ENCODE measurements at regions not wholly inside any gene's neighbourhood (a gene's known extent, or its start where the extent isn't known, plus 50 kb on each side); places are given as distances from the start of the nearest gene placed in this dataset.

DNA sequence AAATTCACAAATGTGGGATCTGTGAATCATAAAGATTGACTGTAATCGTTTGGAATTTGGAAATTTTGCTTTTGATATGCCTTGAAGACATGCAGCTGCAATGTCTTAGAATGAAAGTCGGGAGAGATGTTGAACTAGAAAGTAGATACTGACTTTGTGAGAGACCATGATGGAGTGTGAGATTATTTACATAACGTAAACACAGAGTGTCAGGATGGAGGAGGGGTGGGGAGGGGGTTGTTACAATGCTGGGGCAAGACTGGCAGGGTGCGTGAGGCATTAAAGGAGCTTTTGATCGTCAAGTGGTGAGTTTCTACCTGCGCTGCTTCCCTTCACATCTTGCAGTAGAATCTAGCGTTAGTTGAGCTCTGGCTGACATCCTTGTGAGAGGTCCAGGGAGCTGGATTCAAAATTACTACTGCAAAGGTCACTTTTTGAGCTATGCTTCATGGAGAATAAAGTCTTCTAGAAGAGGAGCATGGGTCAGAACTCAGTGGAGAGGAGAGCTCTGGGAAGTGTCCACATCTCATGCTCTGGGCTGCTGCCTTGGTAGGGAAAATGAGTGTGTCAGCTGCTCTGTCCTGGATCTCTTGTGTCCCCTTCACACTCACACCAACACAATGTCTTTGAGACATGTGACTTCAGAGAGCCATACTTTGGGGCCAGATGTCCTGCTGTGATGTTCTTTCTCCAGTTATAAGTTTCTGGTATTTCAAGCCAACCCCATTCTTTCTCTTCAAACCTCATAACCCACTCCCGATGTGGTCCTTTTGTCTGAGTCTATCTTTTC is 105.2 kb upstream of the CITED2 start:
- Mint-ChIP-seq H3K27me3 (ENCODE audit: low read depth) (no peaks in the 10 kb centered on the region), H3K27ac (ENCODE audit: unreplicated experiment) (no peak overlapping the region), H3K36me3 (ENCODE audit: low read depth) (no peaks in the 10 kb centered on the region), H3K4me3 (no peak overlapping the region), H3K4me1 (peaks cover 74% of the 10 kb centered on the region), H3K9me3 (peaks cover 3% of the 10 kb centered on the region)
- TF ChIP-seq, protein P1, sequence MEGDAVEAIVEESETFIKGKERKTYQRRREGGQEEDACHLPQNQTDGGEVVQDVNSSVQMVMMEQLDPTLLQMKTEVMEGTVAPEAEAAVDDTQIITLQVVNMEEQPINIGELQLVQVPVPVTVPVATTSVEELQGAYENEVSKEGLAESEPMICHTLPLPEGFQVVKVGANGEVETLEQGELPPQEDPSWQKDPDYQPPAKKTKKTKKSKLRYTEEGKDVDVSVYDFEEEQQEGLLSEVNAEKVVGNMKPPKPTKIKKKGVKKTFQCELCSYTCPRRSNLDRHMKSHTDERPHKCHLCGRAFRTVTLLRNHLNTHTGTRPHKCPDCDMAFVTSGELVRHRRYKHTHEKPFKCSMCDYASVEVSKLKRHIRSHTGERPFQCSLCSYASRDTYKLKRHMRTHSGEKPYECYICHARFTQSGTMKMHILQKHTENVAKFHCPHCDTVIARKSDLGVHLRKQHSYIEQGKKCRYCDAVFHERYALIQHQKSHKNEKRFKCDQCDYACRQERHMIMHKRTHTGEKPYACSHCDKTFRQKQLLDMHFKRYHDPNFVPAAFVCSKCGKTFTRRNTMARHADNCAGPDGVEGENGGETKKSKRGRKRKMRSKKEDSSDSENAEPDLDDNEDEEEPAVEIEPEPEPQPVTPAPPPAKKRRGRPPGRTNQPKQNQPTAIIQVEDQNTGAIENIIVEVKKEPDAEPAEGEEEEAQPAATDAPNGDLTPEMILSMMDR (conservative IDR thresholded peaks at IDR 0.05), result no peak
- no peak for DNase-seq (ENCODE audit: low read depth, low spot score)

DNA sequence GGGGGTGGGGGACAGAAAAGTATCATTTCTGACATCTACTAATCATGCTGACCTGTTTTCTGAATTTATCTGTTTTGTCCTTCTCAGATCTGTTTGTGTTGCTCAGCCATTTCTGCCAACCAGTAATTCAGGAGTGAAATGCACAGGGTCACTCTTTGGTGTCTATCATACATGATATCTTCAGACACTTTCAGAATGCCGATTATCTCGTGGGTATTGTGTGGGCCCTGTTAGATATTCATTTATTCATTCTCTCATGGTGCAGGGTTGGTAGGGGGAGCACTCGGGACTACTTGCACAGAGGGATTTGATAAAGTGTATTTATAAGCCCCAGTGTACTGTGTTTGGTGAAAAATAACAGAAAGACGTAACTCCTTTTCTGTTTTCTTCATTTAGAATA is 101.2 kb upstream of the CITED2 start:
- peaks cover 3% of the 10 kb centered on the region for H3K9me3 Mint-ChIP-seq
- DNase-seq (ENCODE audit: low read depth, low spot score), result no peak
- H3K4me1 Mint-ChIP-seq, result peaks cover 77% of the 10 kb centered on the region
- H3K4me3 Mint-ChIP-seq, result peak overlapping the region; percentile 67
- TF ChIP-seq, protein P1 (conservative IDR thresholded peaks at IDR 0.05), result no peak
- H3K36me3 Mint-ChIP-seq (ENCODE audit: low read depth), result no peaks in the 10 kb centered on the region
- H3K27me3 Mint-ChIP-seq (ENCODE audit: low read depth), result no peaks in the 10 kb centered on the region
- peak overlapping the region; percentile 48 for H3K27ac Mint-ChIP-seq (ENCODE audit: unreplicated experiment)

DNA sequence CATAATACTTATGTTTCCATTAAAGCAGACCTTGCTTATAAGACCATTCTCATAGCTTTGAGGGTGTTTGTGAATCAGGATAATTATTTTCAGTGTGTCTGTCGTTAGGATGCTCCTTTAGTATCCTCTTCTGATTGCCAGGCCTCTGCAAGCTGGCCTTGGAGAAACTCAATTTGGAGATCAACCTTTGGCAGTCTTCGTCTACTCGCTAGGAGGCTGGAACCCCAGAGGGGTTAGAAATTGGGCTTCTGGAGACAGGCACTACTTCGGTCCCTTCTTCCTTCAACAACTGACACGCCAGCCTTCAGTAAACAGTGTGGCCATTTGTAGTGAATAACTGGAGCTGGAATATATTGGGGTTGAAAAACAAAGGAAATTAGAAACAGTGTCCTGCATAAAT is 100.8 kb upstream of the CITED2 start:
- peaks cover 3% of the 10 kb centered on the region for H3K9me3 Mint-ChIP-seq
- H3K27me3 Mint-ChIP-seq (ENCODE audit: low read depth), result no peaks in the 10 kb centered on the region
- H3K4me1 Mint-ChIP-seq, result peaks cover 74% of the 10 kb centered on the region
- peak overlapping the region; percentile 48 for H3K27ac Mint-ChIP-seq (ENCODE audit: unreplicated experiment)
- H3K4me3 Mint-ChIP-seq, result peak overlapping the region; percentile 67
- no peaks in the 10 kb centered on the region for H3K36me3 Mint-ChIP-seq (ENCODE audit: low read depth)
- no peak for DNase-seq (ENCODE audit: low read depth, low spot score)
- TF ChIP-seq, protein P1 (conservative IDR thresholded peaks at IDR 0.05), result no peak

DNA sequence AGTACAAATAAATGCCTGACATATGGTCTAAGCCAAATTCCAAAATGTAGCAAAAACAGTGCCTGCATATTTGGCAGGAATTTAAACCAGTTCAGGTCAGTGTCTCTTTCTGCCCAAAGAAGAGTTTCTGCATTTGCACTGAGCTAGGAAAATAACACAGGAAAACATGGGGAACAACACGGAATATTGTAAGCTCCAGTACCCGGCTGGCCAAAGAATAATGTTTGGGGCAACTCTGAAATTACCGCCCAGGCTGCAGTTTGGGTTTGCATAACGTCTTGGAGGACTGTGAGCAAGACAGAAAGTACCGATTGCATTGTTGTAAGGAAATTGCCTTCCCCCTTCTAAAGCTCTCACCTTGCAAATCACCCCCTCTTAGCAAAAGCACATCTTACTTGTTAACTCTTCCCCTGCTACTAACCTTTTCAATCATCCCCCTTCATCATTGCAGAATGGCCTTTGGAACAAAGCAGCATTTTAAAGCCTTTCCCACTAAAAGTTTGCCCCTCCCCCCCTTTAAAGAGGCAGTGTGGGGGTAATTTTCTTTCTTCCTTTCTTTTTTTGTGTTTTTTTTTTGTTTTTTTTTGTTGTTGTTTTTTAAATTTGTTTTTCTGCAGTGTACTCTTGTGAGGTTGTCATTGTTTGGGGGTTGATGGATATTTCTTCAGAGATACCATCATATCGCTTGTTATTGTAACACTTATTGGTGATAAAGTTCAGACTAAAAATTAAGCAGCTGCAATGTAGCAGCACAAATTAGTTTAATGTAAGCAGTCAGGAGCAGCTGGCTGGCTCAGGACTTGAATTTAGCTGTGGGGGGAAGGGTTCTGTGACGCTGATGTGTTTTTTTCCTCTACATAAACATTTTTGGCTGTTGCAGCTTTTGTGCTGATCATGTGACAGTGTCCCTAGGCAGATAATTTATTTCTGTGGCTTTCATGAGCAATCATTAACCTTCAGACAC is 100.0 kb upstream of the CITED2 start:
- Mint-ChIP-seq H3K4me3 (peak overlapping the region; percentile 53), H3K27ac (ENCODE audit: unreplicated experiment) (peak overlapping the region; percentile 95), H3K36me3 (ENCODE audit: low read depth) (no peaks in the 10 kb centered on the region), H3K27me3 (ENCODE audit: low read depth) (no peaks in the 10 kb centered on the region), H3K9me3 (peaks cover 3% of the 10 kb centered on the region), H3K4me1 (peaks cover 73% of the 10 kb centered on the region)
- DNase-seq (ENCODE audit: low read depth, low spot score), result no peak
- TF ChIP-seq, protein P1 (conservative IDR thresholded peaks at IDR 0.05), result no peak

DNA sequence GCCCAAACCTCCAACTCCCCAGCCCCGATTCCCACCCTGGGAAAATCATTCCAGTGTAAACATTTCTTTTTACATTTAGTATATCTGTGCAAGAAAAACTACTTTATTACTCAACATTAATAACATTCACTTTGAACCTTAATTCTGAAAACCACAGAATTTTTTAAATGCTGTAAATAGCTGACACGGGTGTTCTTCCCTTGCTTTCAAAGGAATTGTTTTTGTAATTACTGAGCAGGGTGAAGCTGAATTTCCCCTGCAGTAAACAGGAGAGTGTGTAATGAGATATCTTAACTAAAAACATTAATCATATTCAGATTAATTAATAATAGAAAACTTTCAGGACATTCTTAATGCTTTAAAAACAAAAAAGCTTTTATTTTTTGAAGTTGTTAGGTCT is 99.3 kb upstream of the CITED2 start:
- Mint-ChIP-seq H3K9me3 (no peaks in the 10 kb centered on the region), H3K36me3 (ENCODE audit: low read depth) (no peaks in the 10 kb centered on the region), H3K4me1 (peaks cover 76% of the 10 kb centered on the region), H3K27ac (ENCODE audit: unreplicated experiment) (peak overlapping the region; percentile 72), H3K4me3 (peak overlapping the region; percentile 60), H3K27me3 (ENCODE audit: low read depth) (no peaks in the 10 kb centered on the region)
- DNase-seq (ENCODE audit: low read depth, low spot score), result no peak
- TF ChIP-seq, protein P1 (conservative IDR thresholded peaks at IDR 0.05), result no peak

All from neural crest cell (in vitro differentiated cells).